GM13977 (cell line): ENCODE measurements at regions not wholly inside any gene's neighbourhood (a gene's known extent, or its start where the extent isn't known, plus 50 kb on each side); places are given as distances from the start of the nearest gene placed in this dataset.

Experiments
- DNase-seq: peaks from one replicate; pipeline ENCODE4 v3.0.0; 2012; ENCODE audit warnings: low spot score
- CTCF ChIP-seq: IDR thresholded peaks from 2 replicates; pipeline ENCODE4 v1.5.1; 2012; ENCODE audit warnings: mild to moderate bottlenecking, control low read depth; ENCODE audit not compliant: insufficient read depth; ENCODE audit errors: extremely low read depth, missing control alignments
- in situ Hi-C: fragments of 300-500 bp; cut with MboI; formaldehyde crosslinking; loops from one replicate; pipeline ENCODE4 v1.12.0; 2022; ENCODE audit warnings: low sequenced_read_pairs, low pct_unique_long_range_greater_than_20kb, mixed read lengths, inconsistent platforms; ENCODE audit not compliant: unreplicated experiment

GRCh38 chr1:30356839-30357238 is 366.5 kb downstream of the MATN1 start:
- in situ Hi-C loops = no loop called here
- DNase-seq = no peak
- no peak for TF ChIP-seq CTCF

GRCh38 chr1:30354410-30354809 is 369.0 kb downstream of the MATN1 start:
- DNase-seq = no peak
- in situ Hi-C loops = no loop called here
- TF ChIP-seq CTCF = no peak

GRCh38 chr1:30353637-30354036 is 369.7 kb downstream of the MATN1 start:
- in situ Hi-C loops = no loop called here
- no peak for TF ChIP-seq CTCF
- DNase-seq = no peak

GRCh38 chr1:30348147-30348546 is 375.2 kb downstream of the MATN1 start:
- TF ChIP-seq CTCF = no peak
- in situ Hi-C loops = no loop called here

GRCh38 chr1:30345491-30346130 is 377.8 kb downstream of the MATN1 start:
- no peak for DNase-seq
- in situ Hi-C loops = no loop called here
- TF ChIP-seq CTCF = no peak

More at GRCh38 chr1:30348147-30348546, 375.2 kb downstream of the MATN1 start:
- no peak for DNase-seq

- no peak for DNase-seq
- TF ChIP-seq CTCF = no peak
- in situ Hi-C loops = no loop called here
Observed at GRCh38 chr1:30343562-30343961, 379.8 kb downstream of the MATN1 start.
